ENCODE measurements at regions not wholly inside any gene's neighbourhood (a gene's known extent, or its start where the extent isn't known, plus 50 kb on each side); places are given as distances from the start of the nearest gene placed in this dataset.

GRCh38 chr11:28545536-28545935 is 437.3 kb downstream of the METTL15 start:
- TF ChIP-seq YY1 (IDR thresholded peaks at IDR 0.05; ENCODE audit: low read depth) (no peak), EP300 (IDR thresholded peaks at IDR 0.05; ENCODE audit: borderline replicate concordance) (no peak), TAF1 (IDR thresholded peaks at IDR 0.05; ENCODE audit: low read depth) (no peak), USF1 (IDR thresholded peaks at IDR 0.05) (no peak), CREB1 (IDR thresholded peaks at IDR 0.05; ENCODE audit: low read depth) (no peak), EGR1 (IDR thresholded peaks at IDR 0.05) (no peak), CEBPB (IDR thresholded peaks at IDR 0.05) (no peak), TEAD4 (IDR thresholded peaks at IDR 0.05) (no peak), FOXM1 (IDR thresholded peaks at IDR 0.05; ENCODE audit: borderline replicate concordance, low read depth) (no peak), NFIC (IDR thresholded peaks at IDR 0.05) (no peak), TCF12 (IDR thresholded peaks at IDR 0.05; ENCODE audit: low read depth) (no peak), ZBTB7A (IDR thresholded peaks at IDR 0.05; ENCODE audit: low read depth) (no peak), RAD21 (IDR thresholded peaks at IDR 0.05; ENCODE audit: low read depth) (no peak)
- TF ChIP-seq, protein P1, sequence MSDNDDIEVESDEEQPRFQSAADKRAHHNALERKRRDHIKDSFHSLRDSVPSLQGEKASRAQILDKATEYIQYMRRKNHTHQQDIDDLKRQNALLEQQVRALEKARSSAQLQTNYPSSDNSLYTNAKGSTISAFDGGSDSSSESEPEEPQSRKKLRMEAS (IDR thresholded peaks at IDR 0.05): no peak
- TF ChIP-seq, protein P2, sequence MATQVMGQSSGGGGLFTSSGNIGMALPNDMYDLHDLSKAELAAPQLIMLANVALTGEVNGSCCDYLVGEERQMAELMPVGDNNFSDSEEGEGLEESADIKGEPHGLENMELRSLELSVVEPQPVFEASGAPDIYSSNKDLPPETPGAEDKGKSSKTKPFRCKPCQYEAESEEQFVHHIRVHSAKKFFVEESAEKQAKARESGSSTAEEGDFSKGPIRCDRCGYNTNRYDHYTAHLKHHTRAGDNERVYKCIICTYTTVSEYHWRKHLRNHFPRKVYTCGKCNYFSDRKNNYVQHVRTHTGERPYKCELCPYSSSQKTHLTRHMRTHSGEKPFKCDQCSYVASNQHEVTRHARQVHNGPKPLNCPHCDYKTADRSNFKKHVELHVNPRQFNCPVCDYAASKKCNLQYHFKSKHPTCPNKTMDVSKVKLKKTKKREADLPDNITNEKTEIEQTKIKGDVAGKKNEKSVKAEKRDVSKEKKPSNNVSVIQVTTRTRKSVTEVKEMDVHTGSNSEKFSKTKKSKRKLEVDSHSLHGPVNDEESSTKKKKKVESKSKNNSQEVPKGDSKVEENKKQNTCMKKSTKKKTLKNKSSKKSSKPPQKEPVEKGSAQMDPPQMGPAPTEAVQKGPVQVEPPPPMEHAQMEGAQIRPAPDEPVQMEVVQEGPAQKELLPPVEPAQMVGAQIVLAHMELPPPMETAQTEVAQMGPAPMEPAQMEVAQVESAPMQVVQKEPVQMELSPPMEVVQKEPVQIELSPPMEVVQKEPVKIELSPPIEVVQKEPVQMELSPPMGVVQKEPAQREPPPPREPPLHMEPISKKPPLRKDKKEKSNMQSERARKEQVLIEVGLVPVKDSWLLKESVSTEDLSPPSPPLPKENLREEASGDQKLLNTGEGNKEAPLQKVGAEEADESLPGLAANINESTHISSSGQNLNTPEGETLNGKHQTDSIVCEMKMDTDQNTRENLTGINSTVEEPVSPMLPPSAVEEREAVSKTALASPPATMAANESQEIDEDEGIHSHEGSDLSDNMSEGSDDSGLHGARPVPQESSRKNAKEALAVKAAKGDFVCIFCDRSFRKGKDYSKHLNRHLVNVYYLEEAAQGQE (IDR thresholded peaks at IDR 0.05; ENCODE audit: low read depth): no peak

DNA sequence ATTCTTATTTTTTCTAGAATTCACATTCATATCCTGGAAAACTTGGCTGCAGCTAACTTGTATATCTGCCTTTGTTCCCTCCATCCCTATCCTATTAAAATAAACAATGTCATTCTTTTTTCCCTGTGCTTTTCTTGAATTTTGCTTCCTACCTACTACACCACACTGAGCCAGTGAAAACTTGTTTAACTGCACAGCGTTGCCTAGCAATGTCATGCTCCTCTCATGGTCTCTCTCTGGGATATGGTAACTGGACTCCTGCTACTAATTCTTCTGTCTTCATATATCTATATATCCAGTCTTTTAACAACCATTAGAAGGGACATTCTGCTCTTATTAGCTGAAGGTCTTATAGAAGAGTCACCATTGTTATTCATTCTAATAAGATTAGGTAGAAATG is 434.4 kb downstream of the METTL15 start:
- no peak for TF ChIP-seq ZBTB7A (IDR thresholded peaks at IDR 0.05; ENCODE audit: low read depth)
- TF ChIP-seq TAF1 (IDR thresholded peaks at IDR 0.05; ENCODE audit: low read depth): no peak
- TF ChIP-seq, protein P2 (IDR thresholded peaks at IDR 0.05; ENCODE audit: low read depth): no peak
- no peak for TF ChIP-seq USF1 (IDR thresholded peaks at IDR 0.05)
- no peak for TF ChIP-seq NFIC (IDR thresholded peaks at IDR 0.05)
- TF ChIP-seq YY1 (IDR thresholded peaks at IDR 0.05; ENCODE audit: low read depth): no peak

GRCh38 chr11:28539239-28540030 is 431.2 kb downstream of the METTL15 start:
- TF ChIP-seq FOXM1 (IDR thresholded peaks at IDR 0.05; ENCODE audit: borderline replicate concordance, low read depth) (no peak), RAD21 (IDR thresholded peaks at IDR 0.05; ENCODE audit: low read depth) (no peak), TEAD4 (IDR thresholded peaks at IDR 0.05) (no peak), USF1 (IDR thresholded peaks at IDR 0.05) (no peak), TAF1 (IDR thresholded peaks at IDR 0.05; ENCODE audit: low read depth) (no peak), CEBPB (IDR thresholded peaks at IDR 0.05) (no peak), EGR1 (IDR thresholded peaks at IDR 0.05) (no peak), NFIC (IDR thresholded peaks at IDR 0.05) (no peak), EP300 (IDR thresholded peaks at IDR 0.05; ENCODE audit: borderline replicate concordance) (no peak), TCF12 (IDR thresholded peaks at IDR 0.05; ENCODE audit: low read depth) (no peak), ZBTB7A (IDR thresholded peaks at IDR 0.05; ENCODE audit: low read depth) (no peak), CREB1 (IDR thresholded peaks at IDR 0.05; ENCODE audit: low read depth) (no peak), YY1 (IDR thresholded peaks at IDR 0.05; ENCODE audit: low read depth) (no peak)
- TF ChIP-seq, protein P1 (IDR thresholded peaks at IDR 0.05): no peak
- TF ChIP-seq, protein P2 (IDR thresholded peaks at IDR 0.05; ENCODE audit: low read depth): no peak

DNA sequence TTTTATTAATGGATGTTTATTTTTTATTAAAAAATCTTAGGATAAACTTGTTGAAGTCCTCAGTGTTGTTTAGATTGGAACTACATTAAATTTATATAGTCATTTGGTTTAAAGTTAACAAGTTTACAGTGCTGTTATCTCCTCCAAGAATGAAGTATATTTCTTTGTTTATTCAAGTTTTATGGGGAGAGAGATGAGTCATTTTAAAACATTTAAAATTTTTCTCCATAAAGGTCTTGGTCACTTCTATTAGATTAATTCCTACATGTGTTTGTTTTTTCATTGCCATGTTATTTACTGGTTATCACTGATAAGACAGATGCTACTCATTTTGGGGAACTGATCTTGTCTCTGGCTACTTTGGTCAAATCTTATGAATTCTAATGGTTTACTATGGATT is 429.6 kb downstream of the METTL15 start:
- TF ChIP-seq TCF12 (IDR thresholded peaks at IDR 0.05; ENCODE audit: low read depth) (no peak), USF1 (IDR thresholded peaks at IDR 0.05) (no peak), EGR1 (IDR thresholded peaks at IDR 0.05) (no peak), FOXM1 (IDR thresholded peaks at IDR 0.05; ENCODE audit: borderline replicate concordance, low read depth) (no peak), YY1 (IDR thresholded peaks at IDR 0.05; ENCODE audit: low read depth) (no peak), TEAD4 (IDR thresholded peaks at IDR 0.05) (no peak), TAF1 (IDR thresholded peaks at IDR 0.05; ENCODE audit: low read depth) (no peak), CREB1 (IDR thresholded peaks at IDR 0.05; ENCODE audit: low read depth) (no peak), EP300 (IDR thresholded peaks at IDR 0.05; ENCODE audit: borderline replicate concordance) (no peak), NFIC (IDR thresholded peaks at IDR 0.05) (no peak), RAD21 (IDR thresholded peaks at IDR 0.05; ENCODE audit: low read depth) (no peak), CEBPB (IDR thresholded peaks at IDR 0.05) (no peak), ZBTB7A (IDR thresholded peaks at IDR 0.05; ENCODE audit: low read depth) (no peak)
- TF ChIP-seq, protein P2 (IDR thresholded peaks at IDR 0.05; ENCODE audit: low read depth): no peak
- TF ChIP-seq, protein P1 (IDR thresholded peaks at IDR 0.05): no peak

Measured in Ishikawa (cell line).